K562 (cell line): ENCODE measurements at regions not wholly inside any gene's neighbourhood (a gene's known extent, or its start where the extent isn't known, plus 50 kb on each side); places are given as distances from the start of the nearest gene placed in this dataset.

Source experiments
- ATAC-seq: fragments of 200-7000 bp; cut with Tn5 transposase; 3 replicates; pipeline ENCODE4 v1.9.1; 2020; ENCODE audit warnings: moderate library complexity
- BruUV-seq: library from RNA; stranded (reverse); fragments of 400-500 nt; replicated peaks from 2 replicates; lab custom pipeline; 2021; lab: Mats Ljungman, UMichigan
- CTCF ChIA-PET: fragments of 300-600 bp; formaldehyde crosslinking; extraction: SDS; loops from one replicate; lab custom pipeline; 2021; ENCODE audit warnings: low intra/inter-chr PET ratio; lab: Yijun Ruan, JAX
- POLR2A ChIA-PET: fragments of 300-600, 350-650 bp; sonication (Branson Sonifier 250); formaldehyde crosslinking; extraction: SDS; loops from one replicate; lab custom pipeline; 2021; ENCODE audit warnings: antibody characterized with exemption, inconsistent platforms; lab: Yijun Ruan, JAX
- DNase-seq, 4 experiments: peaks; one replicate each; pipeline versions ENCODE4 v3.0.0 to v3.0.0-alpha.2; 2011 to 2018; ENCODE audit warnings: low spot score in 3 of 4, mixed read lengths in 3 of 4; ENCODE audit errors: extremely low read depth in 1 of 4
- FAIRE-seq: peaks from 2 replicates; lab custom pipeline; 2011; peaks lifted over from hg19 to GRCh38; lab: Jason Lieb, UNC
- H2AFZ ChIP-seq: 2 replicates; pipeline ENCODE4 v1.6.0; 2011; ENCODE audit warnings: low read depth, low read length, control low read depth, inconsistent platforms
- H3K27ac ChIP-seq: fragments of 200-600 bp; 3 replicates; pipeline ENCODE4 v1.8.0; 2011; ENCODE audit warnings: low read depth, mild to moderate bottlenecking, control low read depth, inconsistent platforms, low read length, moderate library complexity, mixed read lengths; ENCODE audit errors: extremely low read depth
- H3K27me3 ChIP-seq, 2 experiments: fragments of 300-600 bp in 1 of 2; 2 replicates in 1 of 2; 3 replicates in 1 of 2; pipeline versions ENCODE4 v1.6.0 to v1.8.0; 2011; ENCODE audit warnings: inconsistent platforms in 2 of 2, low read length in 2 of 2, mild to moderate bottlenecking in 1 of 2, mixed read lengths in 1 of 2, moderate library complexity in 1 of 2; ENCODE audit not compliant: control insufficient read depth in 2 of 2, insufficient read depth in 2 of 2
- H3K36me3 ChIP-seq: fragments of 300-600 bp; 3 replicates; pipeline ENCODE4 v1.8.0; 2011; ENCODE audit warnings: mild to moderate bottlenecking, low read length, inconsistent platforms; ENCODE audit not compliant: control insufficient read depth, insufficient read depth
- H3K4me1 ChIP-seq, 2 experiments: fragments of 200-600 bp in 1 of 2; replicated peaks in 1 of 2; 2 replicates in 1 of 2; 3 replicates in 1 of 2; pipeline versions ENCODE4 v1.5.1 to v1.8.0; 2011; ENCODE audit warnings: inconsistent platforms in 2 of 2, low read length in 2 of 2, mild to moderate bottlenecking in 1 of 2, mixed read lengths in 1 of 2, moderate library complexity in 1 of 2; ENCODE audit not compliant: control insufficient read depth in 2 of 2, insufficient read depth in 2 of 2
- H3K4me2 ChIP-seq: 2 replicates; pipeline ENCODE4 v1.6.1; 2011; ENCODE audit warnings: low read length, control low read depth, inconsistent platforms, mixed read lengths; ENCODE audit not compliant: insufficient read depth
- H3K4me3 ChIP-seq: fragments of 200-600 bp; sonication (generic), shearing (Covaris generic); 2 replicates; pipeline ENCODE4 v1.5.1; 2016; ENCODE audit warnings: control low read depth, inconsistent platforms
- H3K79me2 ChIP-seq: fragments of 200-600 bp; 3 replicates; pipeline ENCODE4 v1.8.0; 2011; ENCODE audit warnings: low read length, inconsistent platforms; ENCODE audit not compliant: control insufficient read depth, insufficient read depth
- H3K9ac ChIP-seq, 2 experiments: 2 replicates each; pipeline versions ENCODE4 v1.6.0 to v1.6.1; 2011; ENCODE audit warnings: low read depth in 2 of 2, low read length in 2 of 2, control low read depth in 1 of 2, inconsistent platforms in 1 of 2, mild to moderate bottlenecking in 1 of 2, mixed read lengths in 1 of 2; ENCODE audit not compliant: insufficient read depth in 1 of 2
- H3K9me1 ChIP-seq: one replicate; pipeline ENCODE4 v1.6.0; 2011; ENCODE audit warnings: inconsistent platforms, mild to moderate bottlenecking, low read length, moderate library complexity; ENCODE audit not compliant: control insufficient read depth, insufficient read depth
- H3K9me3 ChIP-seq: replicated peaks from 2 replicates; pipeline ENCODE4 v1.5.1; 2011; ENCODE audit warnings: low read depth, low read length, inconsistent platforms; ENCODE audit not compliant: control insufficient read depth, insufficient read depth
- H4K20me1 ChIP-seq: replicated peaks from 2 replicates; pipeline ENCODE4 v1.6.1; 2011; ENCODE audit warnings: low read length, inconsistent platforms, mixed read lengths; ENCODE audit not compliant: control insufficient read depth, insufficient read depth
- MYNN ChIP-seq, 2 experiments: sonication (generic); formaldehyde crosslinking in 1 of 2; IDR thresholded peaks; 2 replicates each; pipeline versions ENCODE4 v1.5.0 to v1.6.1; 2016 to 2020; ENCODE audit warnings: antibody characterized with exemption in 1 of 2, missing genetic modification reagents in 1 of 2
- NCOA2 ChIP-seq, 2 experiments: fragments of 450-650 bp; IDR thresholded peaks; 2 replicates each; pipeline ENCODE4 v1.6.1; 2018; ENCODE audit warnings: mild to moderate bottlenecking in 2 of 2, moderate library complexity in 1 of 2; ENCODE audit not compliant: partially characterized antibody in 2 of 2
- POU5F1 ChIP-seq: fragments of 150-350 bp; IDR thresholded peaks from 2 replicates; pipeline ENCODE4 v1.6.1; 2014; ENCODE audit warnings: borderline replicate concordance, low read length, low read depth, mild to moderate bottlenecking; ENCODE audit not compliant: partially characterized antibody
- ZNF551 ChIP-seq: fragments of 250-450 bp; sonication (Bioruptor Pico); IDR thresholded peaks from 2 replicates; pipeline ENCODE4 v1.5.0; 2021; ENCODE audit warnings: mild to moderate bottlenecking, moderate library complexity
- WGBS: fragments of 100-300 bp; shearing (Covaris generic); methylation state at CpG from one replicate; pipeline ENCODE4 v1.1.6; 2016; ENCODE audit warnings: low coverage, mixed read lengths; ENCODE audit not compliant: insufficient coverage; ENCODE audit errors: missing lambda C conversion rate; 5-methylcytosine and 5-hydroxymethylcytosine counted together
- in situ Hi-C: fragments of 300-500 bp; cut with MboI; formaldehyde crosslinking; loops from 4 replicates; pipeline ENCODE4 v1.15.0; 2018; ENCODE audit warnings: inconsistent platforms, mixed read lengths
- intact Hi-C: fragments of 100-400 bp; cut with micrococcal nuclease; formaldehyde crosslinking; loops from 2 replicates; pipeline ENCODE4 v1.14.2; 2022
- TF ChIP-seq, protein P1 (sequence below): fragments of 250-450 bp; sonication (Bioruptor Pico); IDR thresholded peaks from 2 replicates; pipeline ENCODE4 v1.4.0; 2020
- TF ChIP-seq, protein P2 (sequence below): fragments of 450-650 bp; IDR thresholded peaks from 2 replicates; pipeline ENCODE4 v1.6.1; 2016; ENCODE audit warnings: low read depth

DNA sequence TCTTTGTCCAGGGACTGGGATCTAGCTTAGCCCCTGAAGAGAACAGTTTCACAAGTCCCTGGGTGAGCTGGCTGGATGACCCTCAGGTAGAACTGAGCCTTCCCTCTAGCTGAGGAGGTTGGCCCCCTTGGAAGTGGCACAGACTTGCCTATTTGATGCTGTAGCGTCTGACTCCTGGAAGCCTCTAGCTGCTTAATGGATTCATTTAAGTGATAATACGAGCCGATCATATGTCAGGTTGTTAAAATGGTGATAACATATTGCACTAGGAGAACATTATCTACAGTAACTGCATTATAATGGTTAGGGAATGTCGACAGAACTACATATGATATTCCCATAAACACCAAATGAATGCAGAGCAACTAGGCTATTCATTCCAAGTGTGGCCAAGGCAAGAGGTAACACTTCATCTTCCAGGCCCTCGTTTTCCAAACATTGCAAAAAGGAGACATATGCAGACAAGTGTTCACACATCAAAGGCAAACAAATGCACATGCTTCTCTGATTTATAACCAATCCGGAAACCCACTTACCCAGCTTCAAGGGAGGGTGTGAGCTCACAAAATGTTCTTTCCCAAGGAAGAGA lies 340.1 kb upstream of the PLXNA2 start:
- Histone ChIP-seq H3K27ac (no peak overlapping the region), H3K9me1 (no peaks in the 10 kb centered on the region), H3K4me1 (no peaks in the 10 kb centered on the region), H3K79me2 (no peaks in the 10 kb centered on the region)
- ATAC-seq (no peak), FAIRE-seq (no peak)
- in situ Hi-C loops, result no loop called here
- BruUV-seq, result no TSS peak
- TF ChIP-seq, protein P1, sequence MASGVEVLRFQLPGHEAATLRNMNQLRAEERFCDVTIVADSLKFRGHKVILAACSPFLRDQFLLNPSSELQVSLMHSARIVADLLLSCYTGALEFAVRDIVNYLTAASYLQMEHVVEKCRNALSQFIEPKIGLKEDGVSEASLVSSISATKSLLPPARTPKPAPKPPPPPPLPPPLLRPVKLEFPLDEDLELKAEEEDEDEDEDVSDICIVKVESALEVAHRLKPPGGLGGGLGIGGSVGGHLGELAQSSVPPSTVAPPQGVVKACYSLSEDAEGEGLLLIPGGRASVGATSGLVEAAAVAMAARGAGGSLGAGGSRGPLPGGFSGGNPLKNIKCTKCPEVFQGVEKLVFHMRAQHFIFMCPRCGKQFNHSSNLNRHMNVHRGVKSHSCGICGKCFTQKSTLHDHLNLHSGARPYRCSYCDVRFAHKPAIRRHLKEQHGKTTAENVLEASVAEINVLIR (CRISPR knock-in tag), result no peak
- TF ChIP-seq POU5F1, result no peak
- TF ChIP-seq, all 486 proteins: peak for 0
- Histone ChIP-seq H3K36me3 (no peaks in the 10 kb centered on the region), H2AFZ (no peak overlapping the region), H3K4me2 (no peak overlapping the region), H3K27me3 (no peaks in the 10 kb centered on the region), H3K9me3 (no peaks in the 10 kb centered on the region), H4K20me1 (no peaks in the 10 kb centered on the region), H3K4me3 (no peak overlapping the region), H3K9ac (no peak overlapping the region)
- DNase-seq, result no peak
- intact Hi-C loops, result no loop called here
- ChIA-PET CTCF (no interaction called here), POLR2A (no interaction called here)
- WGBS, result 0% methylated on average over 6 of the region's 6 CpGs

DNA sequence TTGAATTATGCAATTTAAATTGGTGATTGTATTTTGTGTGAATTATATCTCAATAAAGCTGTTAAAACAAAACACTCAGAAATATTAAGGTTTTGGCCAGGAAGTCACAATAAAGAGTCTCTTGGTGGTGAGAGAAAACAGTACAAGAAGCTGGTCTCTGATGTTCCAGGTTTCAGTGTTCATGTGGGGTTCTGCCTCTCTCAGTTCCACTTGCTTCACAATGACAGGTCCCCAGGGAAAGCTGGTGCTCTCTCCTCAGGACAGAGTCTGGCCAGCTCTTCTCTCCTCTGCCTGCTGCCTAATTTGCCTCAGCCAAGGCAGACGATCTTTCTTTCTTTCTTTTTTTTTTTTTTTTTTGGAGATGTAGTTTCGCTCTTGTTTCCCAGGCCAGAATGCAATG lies 342.9 kb upstream of the PLXNA2 start:
- TF ChIP-seq ZNF551 (CRISPR knock-in tag), result no peak
- no peak for TF ChIP-seq MYNN (IDR thresholded peaks at IDR 0.05)
- TF ChIP-seq MYNN (CRISPR knock-in tag; IDR thresholded peaks at IDR 0.05), result no peak
- TF ChIP-seq NCOA2 (IDR thresholded peaks at IDR 0.05; ENCODE audit: partially characterized antibody in 2 of 2), result no peak
- TF ChIP-seq, protein P2, sequence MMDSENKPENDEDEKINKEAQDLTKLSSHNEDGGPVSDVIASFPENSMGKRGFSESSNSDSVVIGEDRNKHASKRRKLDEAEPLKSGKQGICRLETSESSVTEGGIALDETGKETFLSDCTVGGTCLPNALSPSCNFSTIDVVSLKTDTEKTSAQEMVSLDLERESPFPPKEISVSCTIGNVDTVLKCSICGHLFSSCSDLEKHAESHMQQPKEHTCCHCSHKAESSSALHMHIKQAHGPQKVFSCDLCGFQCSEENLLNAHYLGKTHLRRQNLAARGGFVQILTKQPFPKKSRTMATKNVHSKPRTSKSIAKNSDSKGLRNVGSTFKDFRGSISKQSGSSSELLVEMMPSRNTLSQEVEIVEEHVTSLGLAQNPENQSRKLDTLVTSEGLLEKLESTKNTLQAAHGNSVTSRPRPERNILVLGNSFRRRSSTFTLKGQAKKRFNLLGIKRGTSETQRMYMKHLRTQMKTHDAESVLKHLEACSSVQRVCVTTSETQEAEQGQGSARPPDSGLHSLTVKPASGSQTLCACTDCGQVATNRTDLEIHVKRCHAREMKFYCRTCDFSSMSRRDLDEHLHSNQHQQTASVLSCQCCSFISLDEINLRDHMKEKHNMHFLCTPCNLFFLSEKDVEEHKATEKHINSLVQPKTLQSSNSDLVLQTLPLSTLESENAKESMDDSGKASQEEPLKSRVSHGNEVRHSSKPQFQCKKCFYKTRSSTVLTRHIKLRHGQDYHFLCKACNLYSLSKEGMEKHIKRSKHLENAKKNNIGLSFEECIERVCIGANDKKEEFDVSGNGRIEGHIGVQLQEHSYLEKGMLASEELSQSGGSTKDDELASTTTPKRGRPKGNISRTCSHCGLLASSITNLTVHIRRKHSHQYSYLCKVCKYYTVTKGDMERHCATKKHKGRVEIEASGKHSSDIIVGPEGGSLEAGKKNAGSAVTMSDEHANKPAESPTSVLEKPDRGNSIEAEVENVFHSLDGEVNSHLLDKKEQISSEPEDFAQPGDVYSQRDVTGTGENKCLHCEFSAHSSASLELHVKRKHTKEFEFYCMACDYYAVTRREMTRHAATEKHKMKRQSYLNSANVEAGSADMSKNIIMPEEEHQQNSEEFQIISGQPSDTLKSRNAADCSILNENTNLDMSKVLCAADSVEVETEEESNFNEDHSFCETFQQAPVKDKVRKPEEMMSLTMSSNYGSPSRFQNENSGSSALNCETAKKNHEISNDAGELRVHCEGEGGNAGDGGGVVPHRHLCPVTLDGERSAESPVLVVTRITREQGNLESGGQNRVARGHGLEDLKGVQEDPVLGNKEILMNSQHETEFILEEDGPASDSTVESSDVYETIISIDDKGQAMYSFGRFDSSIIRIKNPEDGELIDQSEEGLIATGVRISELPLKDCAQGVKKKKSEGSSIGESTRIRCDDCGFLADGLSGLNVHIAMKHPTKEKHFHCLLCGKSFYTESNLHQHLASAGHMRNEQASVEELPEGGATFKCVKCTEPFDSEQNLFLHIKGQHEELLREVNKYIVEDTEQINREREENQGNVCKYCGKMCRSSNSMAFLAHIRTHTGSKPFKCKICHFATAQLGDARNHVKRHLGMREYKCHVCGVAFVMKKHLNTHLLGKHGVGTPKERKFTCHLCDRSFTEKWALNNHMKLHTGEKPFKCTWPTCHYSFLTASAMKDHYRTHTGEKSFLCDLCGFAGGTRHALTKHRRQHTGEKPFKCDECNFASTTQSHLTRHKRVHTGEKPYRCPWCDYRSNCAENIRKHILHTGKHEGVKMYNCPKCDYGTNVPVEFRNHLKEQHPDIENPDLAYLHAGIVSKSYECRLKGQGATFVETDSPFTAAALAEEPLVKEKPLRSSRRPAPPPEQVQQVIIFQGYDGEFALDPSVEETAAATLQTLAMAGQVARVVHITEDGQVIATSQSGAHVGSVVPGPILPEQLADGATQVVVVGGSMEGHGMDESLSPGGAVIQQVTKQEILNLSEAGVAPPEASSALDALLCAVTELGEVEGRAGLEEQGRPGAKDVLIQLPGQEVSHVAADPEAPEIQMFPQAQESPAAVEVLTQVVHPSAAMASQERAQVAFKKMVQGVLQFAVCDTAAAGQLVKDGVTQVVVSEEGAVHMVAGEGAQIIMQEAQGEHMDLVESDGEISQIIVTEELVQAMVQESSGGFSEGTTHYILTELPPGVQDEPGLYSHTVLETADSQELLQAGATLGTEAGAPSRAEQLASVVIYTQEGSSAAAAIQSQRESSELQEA, result no peak
- H3K4me1 ChIP-seq, result no peaks in the 10 kb centered on the region
- FAIRE-seq (no peak), DNase-seq (no peak), ATAC-seq (no peak)
- WGBS, result no CpG with 5 or more reads among the region's 2 CpGs
- no peak overlapping the region for H3K4me2 ChIP-seq
- H3K79me2 ChIP-seq, result no peaks in the 10 kb centered on the region
- no TSS peak for BruUV-seq
- no peak overlapping the region for H3K27ac ChIP-seq
- no peak overlapping the region for H2AFZ ChIP-seq
- no peaks in the 10 kb centered on the region for H3K36me3 ChIP-seq
- no peak overlapping the region for H3K4me3 ChIP-seq
- POLR2A ChIA-PET, result interaction anchor here (0.8 to 0.9 kb wide), 2 partner anchors 9 to 10 kb away, joined by 3 read pairs; no protein-coding TSS in a partner anchor
- no peaks in the 10 kb centered on the region for H4K20me1 ChIP-seq
- intact Hi-C loops (no loop called here), in situ Hi-C loops (no loop called here)
- no peaks in the 10 kb centered on the region for H3K27me3 ChIP-seq
- no peak overlapping the region for H3K9ac ChIP-seq
- no peaks in the 10 kb centered on the region for H3K9me1 ChIP-seq
- CTCF ChIA-PET, result no interaction called here
- H3K9me3 ChIP-seq, result no peaks in the 10 kb centered on the region
